ENCODE measurements at regions not wholly inside any gene's neighbourhood (a gene's known extent, or its start where the extent isn't known, plus 50 kb on each side); places are given as distances from the start of the nearest gene placed in this dataset.

- TF ChIP-seq POLR2A (IDR thresholded peaks at IDR 0.05) (no peak), CTCF (IDR thresholded peaks at IDR 0.05) (no peak)
Measured at GRCh38 chr17:79272220-79272619, 197.6 kb downstream of the ENGASE start.

All from body of pancreas (tissue), 4 donors.